ENCODE measurements at regions not wholly inside any gene's neighbourhood (a gene's known extent, or its start where the extent isn't known, plus 50 kb on each side); places are given as distances from the start of the nearest gene placed in this dataset.

GRCh38 chr2:18435426-18436037 is 124.9 kb downstream of the RDH14 start:
- H3K36me3 ChIP-seq: no peaks in the 10 kb centered on the region
- peak in 2 of 3 experiments; percentile 42 to 68 for TF ChIP-seq CTCF (IDR thresholded peaks at IDR 0.05)
- H3K27me3 ChIP-seq: no peaks in the 10 kb centered on the region
- peaks cover 0 to 10% of the 10 kb centered on the region in 2 donors for H3K4me1 ChIP-seq
- intact Hi-C loops (cut with DNase I): loop anchor here (2.0 to 10.0 kb wide), 5 partner anchors 83 to 912 kb away; partner anchors contain the start of gene RDH14
- DNase-seq (ENCODE audit: low spot score in 2 of 2): no peak
- H3K27ac ChIP-seq: no peak overlapping the region
- H3K9me3 ChIP-seq: no peaks in the 10 kb centered on the region
- no peak overlapping the region for H3K4me3 ChIP-seq

- intact Hi-C loops (cut with DNase I): loop anchor here (2.0 to 10.0 kb wide), 3 partner anchors 85 to 461 kb away; no protein-coding TSS in a partner anchor
- Histone ChIP-seq H3K27ac (no peak overlapping the region), H3K4me3 (no peak overlapping the region), H3K36me3 (no peaks in the 10 kb centered on the region), H3K4me1 (peaks cover 0 to 7% of the 10 kb centered on the region in 2 donors), H3K27me3 (no peaks in the 10 kb centered on the region), H3K9me3 (no peaks in the 10 kb centered on the region)
- no peak for DNase-seq (ENCODE audit: low spot score in 2 of 2)
- no peak for TF ChIP-seq CTCF (IDR thresholded peaks at IDR 0.05)
Measured at GRCh38 chr2:18433872-18434271, 126.6 kb downstream of the RDH14 start.

GRCh38 chr2:18432999-18433398 is 127.5 kb downstream of the RDH14 start:
- Histone ChIP-seq H3K27me3 (no peaks in the 10 kb centered on the region), H3K36me3 (no peaks in the 10 kb centered on the region), H3K27ac (peak overlapping the region; percentile 7 to 10), H3K9me3 (no peaks in the 10 kb centered on the region), H3K4me1 (peaks cover 0 to 7% of the 10 kb centered on the region in 2 donors), H3K4me3 (no peak overlapping the region)
- no peak for DNase-seq (ENCODE audit: low spot score in 2 of 2)
- no peak for TF ChIP-seq CTCF (IDR thresholded peaks at IDR 0.05)
- intact Hi-C loops (cut with DNase I): loop anchor here (10.0 kb wide), 1 partner anchor 462 kb away; no protein-coding TSS in a partner anchor

- intact Hi-C loops (cut with DNase I): loop anchor here (10.0 kb wide), 1 partner anchor 464 kb away; no protein-coding TSS in a partner anchor
- H3K36me3 ChIP-seq: no peaks in the 10 kb centered on the region
- no peak for TF ChIP-seq CTCF (IDR thresholded peaks at IDR 0.05)
- no peak overlapping the region for H3K4me3 ChIP-seq
- no peak overlapping the region for H3K27ac ChIP-seq
- no peaks in the 10 kb centered on the region for H3K9me3 ChIP-seq
- H3K27me3 ChIP-seq: no peaks in the 10 kb centered on the region
- H3K4me1 ChIP-seq: peaks cover 0 to 7% of the 10 kb centered on the region in 2 donors
- no peak for DNase-seq (ENCODE audit: low spot score in 2 of 2)
Measured at GRCh38 chr2:18430996-18431748, 129.3 kb downstream of the RDH14 start.

- H3K36me3 ChIP-seq: no peaks in the 10 kb centered on the region
- H3K4me3 ChIP-seq: no peak overlapping the region
- no peak for TF ChIP-seq CTCF (IDR thresholded peaks at IDR 0.05)
Measured at GRCh38 chr2:18428516-18428915, 131.9 kb downstream of the RDH14 start.

More at GRCh38 chr2:18428516-18428915, 131.9 kb downstream of the RDH14 start:
- Histone ChIP-seq H3K27ac (no peak overlapping the region), H3K9me3 (no peaks in the 10 kb centered on the region), H3K4me1 (peaks cover 0 to 11% of the 10 kb centered on the region in 2 donors), H3K27me3 (no peaks in the 10 kb centered on the region)
- no peak for DNase-seq (ENCODE audit: low spot score in 2 of 2)
- intact Hi-C loops (cut with DNase I): no loop called here
